ENCODE measurements at regions not wholly inside any gene's neighbourhood (a gene's known extent, or its start where the extent isn't known, plus 50 kb on each side); places are given as distances from the start of the nearest gene placed in this dataset.
"Not testable (repeated sequence)": the region's sequence is repeated elsewhere in the genome, so short reads cannot be mapped to it uniquely, and the experiment has no call there.

DNA sequence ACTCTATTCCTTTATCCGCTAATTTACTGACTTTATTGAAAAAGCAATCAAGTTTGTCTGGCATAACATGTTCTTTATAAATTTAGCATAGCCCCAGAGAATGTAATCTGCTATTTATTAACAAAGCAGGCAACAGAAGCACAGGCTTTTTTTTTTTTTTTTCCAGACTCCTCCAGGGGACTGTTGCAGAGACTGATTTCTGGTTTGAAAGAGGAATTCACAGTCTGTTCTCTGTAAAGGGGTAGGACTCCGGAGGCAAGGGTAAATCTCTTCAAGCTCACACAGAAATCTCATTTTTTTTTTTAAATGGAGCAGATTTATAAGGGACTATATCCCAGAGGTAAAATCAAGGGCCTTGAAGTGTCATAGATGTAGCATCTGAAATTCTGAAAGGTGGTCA is 1386.5 kb upstream of the CDH8 start:
- no peak for DNase-seq

GRCh38 chr16:63416712-63417111 is 1380.5 kb upstream of the CDH8 start:
- DNase-seq, result no peak

- no peak for DNase-seq
Measured at GRCh38 chr16:63415014-63415413, 1378.8 kb upstream of the CDH8 start.

DNA sequence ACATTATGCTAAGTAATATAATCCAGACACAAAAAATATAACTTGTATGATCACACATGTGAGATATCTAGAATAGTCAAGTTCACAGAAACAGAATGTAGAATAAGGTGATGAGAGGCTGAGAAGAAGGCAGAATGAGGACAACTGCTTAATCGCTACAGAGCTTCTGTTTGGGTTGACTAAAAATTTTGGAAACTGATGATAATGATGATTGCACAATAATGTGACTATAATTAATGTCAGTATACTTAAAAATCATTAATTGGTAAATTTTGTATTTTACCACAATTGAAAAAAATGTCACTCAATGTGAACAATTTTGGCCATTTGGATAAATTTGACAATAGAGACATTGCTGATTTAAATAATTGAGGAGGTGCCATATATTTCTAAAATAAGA is 1374.4 kb upstream of the CDH8 start:
- no peak for DNase-seq

GRCh38 chr16:63403792-63404191 is 1367.6 kb upstream of the CDH8 start:
- DNase-seq, result no peak

DNA sequence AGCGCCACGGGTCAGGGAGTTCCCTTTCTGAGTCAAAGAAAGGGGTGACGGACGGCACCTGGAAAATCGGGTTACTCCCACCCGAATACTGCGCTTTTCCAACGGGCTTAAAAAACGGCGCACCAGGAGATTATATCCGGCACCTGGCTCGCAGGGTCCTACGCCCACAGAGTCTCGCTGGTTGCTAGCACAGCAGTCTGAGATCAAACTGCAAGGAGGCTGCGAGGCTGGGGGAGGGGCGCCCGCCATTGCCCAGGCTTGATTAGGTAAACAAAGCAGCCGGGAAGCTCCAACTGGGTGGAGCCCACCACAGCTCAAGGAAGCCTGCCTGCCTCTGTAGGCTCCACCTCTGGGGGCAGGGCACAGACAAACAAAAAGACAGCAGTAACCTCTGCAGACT is 1352.0 kb upstream of the CDH8 start:
- not testable (repeated sequence) for DNase-seq

DNA sequence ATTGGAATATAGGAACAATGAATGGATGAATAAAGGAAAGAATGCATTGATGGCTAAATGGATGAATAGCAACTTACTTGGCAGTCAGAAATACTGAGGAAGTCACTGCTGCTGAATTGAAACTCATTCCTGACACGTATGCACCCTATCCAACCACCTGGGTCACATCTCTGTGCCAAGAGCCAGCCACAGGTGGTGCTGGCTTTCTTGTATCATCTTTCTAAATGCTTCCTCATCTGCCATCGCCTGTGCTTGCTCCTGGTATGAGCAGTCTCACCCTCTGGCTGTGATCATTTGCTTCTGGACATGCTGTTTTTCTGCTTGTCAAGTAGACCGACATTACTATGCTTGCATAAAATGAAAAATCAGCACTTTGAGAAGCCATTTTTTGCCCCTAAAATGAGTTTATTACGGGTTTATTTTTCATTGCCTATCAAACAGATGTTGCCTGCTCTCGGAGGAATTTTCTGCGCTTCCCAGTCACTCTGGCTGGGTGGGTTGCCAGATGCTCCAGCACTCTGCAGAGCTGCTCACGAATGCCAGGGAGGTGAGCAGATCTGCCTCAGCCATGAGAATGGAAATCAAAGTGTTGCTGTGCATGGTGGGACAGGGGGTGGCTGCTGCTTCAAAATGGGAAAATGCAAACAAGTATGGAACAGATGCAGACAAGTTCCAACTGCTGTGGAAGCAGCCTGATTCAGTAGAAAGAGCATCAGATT is 1349.6 kb upstream of the CDH8 start:
- no peak for DNase-seq

- DNase-seq, result no peak
Measured at GRCh38 chr16:63373744-63374143, 1337.5 kb upstream of the CDH8 start.

- DNase-seq, result no peak
Measured at GRCh38 chr16:63372815-63373214, 1336.6 kb upstream of the CDH8 start.

- no peak for DNase-seq
Measured at GRCh38 chr16:63372283-63372682, 1336.0 kb upstream of the CDH8 start.

GRCh38 chr16:63365649-63366304 is 1329.5 kb upstream of the CDH8 start:
- DNase-seq, result no peak

DNA sequence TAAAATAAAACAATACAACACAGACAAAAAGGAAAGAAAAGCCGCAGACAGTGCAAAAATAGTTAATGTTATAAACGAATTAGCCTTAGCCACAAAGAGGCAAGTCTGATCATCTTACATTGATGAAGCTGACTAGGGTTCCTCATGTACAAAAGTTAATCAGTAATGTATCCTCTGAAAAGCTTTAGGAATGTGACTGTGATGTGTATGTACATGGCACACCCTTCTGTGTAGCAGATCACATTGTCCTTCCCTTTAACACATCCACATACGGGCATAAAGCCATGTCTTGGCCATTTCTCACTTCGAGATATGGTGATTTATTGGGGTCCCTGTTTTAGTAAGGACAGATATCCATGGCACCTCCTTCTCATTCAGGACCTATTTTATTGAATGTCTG is 1327.5 kb upstream of the CDH8 start:
- DNase-seq, result no peak

DNA sequence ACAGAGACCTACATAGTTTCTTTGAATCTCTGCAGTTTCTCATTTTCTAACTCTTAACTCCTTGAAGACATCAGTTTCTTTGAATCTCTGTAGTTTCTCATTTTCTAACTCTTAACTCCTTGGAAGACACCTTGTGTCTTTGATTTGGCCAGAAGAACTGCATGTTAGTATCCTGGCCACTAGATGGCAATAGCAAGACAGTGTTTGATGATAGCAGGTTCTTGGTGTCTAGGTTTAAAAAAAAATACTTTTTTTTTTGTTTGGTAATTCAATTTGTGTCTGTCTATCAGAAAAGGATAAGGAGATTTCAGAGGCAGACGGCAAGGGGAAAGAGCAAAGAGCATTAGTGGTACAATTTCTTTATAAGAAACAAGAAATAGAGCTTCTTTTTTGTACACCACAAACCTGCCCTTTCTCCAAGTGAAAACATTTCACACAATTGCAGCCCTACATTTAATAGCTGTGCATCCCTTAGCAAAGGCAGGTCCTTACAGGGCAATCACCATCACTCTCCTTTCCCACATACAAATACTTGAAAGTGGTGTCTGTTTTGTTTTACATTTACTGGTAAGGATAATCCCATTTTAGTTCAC is 1324.9 kb upstream of the CDH8 start:
- peak; percentile 1 for DNase-seq

- no peak for DNase-seq
Measured at GRCh38 chr16:63349961-63350360, 1313.7 kb upstream of the CDH8 start.

DNA sequence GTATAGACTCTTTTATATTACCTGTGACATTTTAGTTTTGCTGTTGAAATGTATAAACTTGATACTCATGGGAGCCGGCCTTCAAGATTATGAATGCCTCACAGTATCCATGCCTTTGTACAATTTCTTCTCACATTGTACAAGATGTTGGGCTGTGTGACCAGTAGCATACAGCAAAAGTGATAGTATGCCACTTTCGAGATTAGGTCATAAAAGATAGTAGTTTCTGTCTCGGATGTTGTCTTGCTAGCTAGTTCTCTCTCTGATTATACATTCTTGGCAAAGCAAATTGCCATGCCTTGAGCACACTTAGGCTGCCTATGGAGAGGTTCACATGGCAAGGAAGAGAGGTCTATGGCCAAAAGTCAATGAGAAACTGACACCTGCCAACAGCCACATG is 1309.8 kb upstream of the CDH8 start:
- no peak for DNase-seq

- DNase-seq, result no peak
Measured at GRCh38 chr16:63337264-63337663, 1301.0 kb upstream of the CDH8 start.

GRCh38 chr16:63331111-63331510 is 1294.9 kb upstream of the CDH8 start:
- no peak for DNase-seq

- DNase-seq, result no peak
Measured at GRCh38 chr16:63326736-63327339, 1290.6 kb upstream of the CDH8 start.

DNA sequence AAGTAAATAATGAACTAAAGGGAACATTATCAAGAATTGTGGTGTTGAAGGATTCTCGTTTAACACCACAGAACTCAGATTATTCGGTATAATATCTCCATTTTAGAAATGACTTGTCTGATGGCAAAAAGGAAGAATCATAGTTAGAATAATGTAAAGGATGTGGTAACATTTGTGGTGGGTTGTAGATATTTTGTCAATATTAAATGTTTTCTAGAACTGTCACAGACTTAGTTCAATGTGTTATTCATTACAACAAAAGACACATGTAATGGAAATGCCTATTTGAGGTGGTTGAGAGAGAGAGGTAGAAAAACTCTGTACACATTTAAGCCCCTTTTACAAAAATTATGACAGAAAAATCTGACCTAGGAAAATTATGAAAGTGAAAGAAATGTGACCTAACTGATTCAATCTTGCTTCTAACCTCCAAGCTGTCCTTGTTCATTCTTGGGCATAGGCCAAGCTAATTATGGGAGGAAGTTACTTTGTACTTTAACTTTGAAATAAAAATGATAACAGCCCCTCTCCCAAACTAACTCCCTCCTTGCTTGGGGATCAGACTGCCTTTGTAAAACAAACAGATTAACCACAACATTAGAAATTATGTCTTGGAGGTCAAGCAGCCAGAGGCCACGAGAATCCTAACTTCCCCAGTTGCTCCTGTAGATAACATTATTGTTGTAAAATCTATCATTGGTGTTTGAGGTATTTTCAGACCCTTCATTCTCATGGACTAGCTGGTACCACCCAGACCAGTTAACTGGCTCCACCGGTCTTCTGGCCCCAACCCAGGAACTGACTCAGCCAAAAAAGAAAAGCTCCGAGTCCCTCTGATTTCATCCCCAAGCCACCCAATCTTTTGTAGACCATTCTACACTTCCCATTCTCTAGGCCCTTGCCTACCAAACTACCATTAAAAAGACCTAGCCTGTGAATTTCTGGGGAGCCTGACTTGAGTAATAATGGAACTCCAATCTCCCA is 1287.8 kb upstream of the CDH8 start:
- no peak for DNase-seq

DNA sequence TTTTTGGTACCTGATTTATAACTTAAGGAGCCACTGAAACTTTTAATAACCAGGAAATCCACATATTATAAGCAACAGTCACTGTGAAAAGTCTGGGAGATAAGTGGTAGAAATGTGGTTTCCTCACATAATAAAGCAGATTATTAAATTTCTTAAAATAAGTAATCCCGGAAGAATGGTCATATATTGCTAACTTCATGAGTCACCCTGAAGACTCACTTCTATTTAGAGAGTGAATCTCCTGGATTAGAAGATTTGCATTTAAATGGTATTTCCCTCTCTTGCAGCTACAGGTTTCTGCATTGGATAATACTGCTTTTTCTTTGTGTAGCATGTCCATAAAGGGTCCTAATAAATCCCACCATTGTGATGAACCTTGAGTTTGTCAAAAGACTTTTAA is 1286.8 kb upstream of the CDH8 start:
- DNase-seq, result no peak

- no peak for DNase-seq
Measured at GRCh38 chr16:63315229-63315628, 1279.0 kb upstream of the CDH8 start.

GRCh38 chr16:63312346-63312745 is 1276.1 kb upstream of the CDH8 start:
- DNase-seq, result no peak

GRCh38 chr16:63311313-63311712 is 1275.1 kb upstream of the CDH8 start:
- no peak for DNase-seq

Data from MV-4-11 (cell line).